Body of pancreas (tissue), 4 donors: ENCODE measurements at regions not wholly inside any gene's neighbourhood (a gene's known extent, or its start where the extent isn't known, plus 50 kb on each side); places are given as distances from the start of the nearest gene placed in this dataset.

Experiments
- CTCF ChIP-seq, 7 experiments: fragments of 450-650 bp in 4 of 7; fragments of 200-600 bp in 3 of 7; sonication (generic) in 3 of 7; IDR thresholded peaks; one replicate each; pipeline ENCODE4 v1.5.1; 2016 to 2019; ENCODE audit warnings: antibody characterized with exemption in 7 of 7
- POLR2A ChIP-seq, 3 donors: fragments of 450-650 bp; IDR thresholded peaks; one replicate each; pipeline ENCODE4 v1.6.1; 2016; ENCODE audit warnings: antibody characterized with exemption in 3 of 3, mild to moderate bottlenecking in 2 of 3

- TF ChIP-seq POLR2A (IDR thresholded peaks at IDR 0.05) (no peak), CTCF (IDR thresholded peaks at IDR 0.05) (no peak)
Measured at GRCh38 chr10:16184096-16184597, 252.7 kb upstream of the PTER start.
